Common myeloid progenitor, CD34-positive (primary cell): ENCODE measurements at regions not wholly inside any gene's neighbourhood (a gene's known extent, or its start where the extent isn't known, plus 50 kb on each side); places are given as distances from the start of the nearest gene placed in this dataset.
"Not testable (repeated sequence)": the region's sequence is repeated elsewhere in the genome, so short reads cannot be mapped to it uniquely, and the experiment has no call there.

Source experiments
- CTCF ChIA-PET: fragments of 350-600 bp; sonication (Branson Sonifier 250); formaldehyde crosslinking; loops from one replicate; lab custom pipeline; 2021; ENCODE audit warnings: antibody characterized with exemption; lab: Charles Lee
- POLR2A ChIA-PET: fragments of 350-600 bp; sonication (Branson Sonifier 250); formaldehyde crosslinking; loops from one replicate; lab custom pipeline; 2021; ENCODE audit warnings: antibody characterized with exemption; lab: Charles Lee
- DNase-seq, 3 donors: peaks; one replicate each; pipeline versions ENCODE4 v3.0.0 to v3.0.0-alpha.2; 2013
- H3K27ac ChIP-seq, 2 experiments: 1 replicate in 1 of 2; 2 replicates in 1 of 2; pipeline ENCODE4 v1.7.0; 2013; ENCODE audit warnings: inconsistent platforms in 2 of 2, low read length in 2 of 2, mild to moderate bottlenecking in 2 of 2, low read depth in 1 of 2, moderate library complexity in 1 of 2; ENCODE audit not compliant: severe bottlenecking in 2 of 2, insufficient read depth in 1 of 2, poor library complexity in 1 of 2
- H3K27me3 ChIP-seq, 5 experiments: replicated peaks in 2 of 5; 1 replicate in 3 of 5; 2 replicates in 2 of 5; pipeline versions ENCODE4 v1.6.1 to v1.7.0; 2013; ENCODE audit warnings: low read length in 4 of 5, mild to moderate bottlenecking in 2 of 5, moderate library complexity in 2 of 5, inconsistent platforms in 1 of 5; ENCODE audit not compliant: insufficient read depth in 5 of 5, control insufficient read depth in 4 of 5
- H3K36me3 ChIP-seq, 4 experiments: 1 replicate in 2 of 4; 2 replicates in 2 of 4; pipeline versions ENCODE4 v1.6.1 to v1.7.0; 2013; ENCODE audit warnings: low read length in 3 of 4, control low read depth in 1 of 4, mild to moderate bottlenecking in 1 of 4; ENCODE audit not compliant: control insufficient read depth in 4 of 4, insufficient read depth in 4 of 4
- H3K4me1 ChIP-seq, 4 experiments: 1 replicate in 3 of 4; 2 replicates in 1 of 4; pipeline versions ENCODE4 v1.6.1 to v1.7.1; 2013; ENCODE audit warnings: low read length in 3 of 4, mild to moderate bottlenecking in 3 of 4, control low read depth in 1 of 4, inconsistent platforms in 1 of 4, moderate library complexity in 1 of 4; ENCODE audit not compliant: control insufficient read depth in 4 of 4, insufficient read depth in 4 of 4; ENCODE audit errors: control extremely low read depth in 1 of 4
- H3K4me3 ChIP-seq, 7 experiments: 1 replicate in 4 of 7; 2 replicates in 3 of 7; pipeline versions ENCODE4 v1.5.1 to v1.7.0; 2013; ENCODE audit warnings: mild to moderate bottlenecking in 7 of 7, low read length in 6 of 7, moderate library complexity in 6 of 7, inconsistent platforms in 2 of 7, low read depth in 2 of 7, control low read depth in 1 of 7; ENCODE audit not compliant: insufficient read depth in 4 of 7, control insufficient read depth in 1 of 7; ENCODE audit errors: extremely low read depth in 1 of 7
- H3K9me3 ChIP-seq, 5 experiments: 1 replicate in 4 of 5; 2 replicates in 1 of 5; pipeline versions ENCODE4 v1.6.1 to v1.7.1; 2013; ENCODE audit warnings: low read length in 4 of 5, mild to moderate bottlenecking in 2 of 5, inconsistent platforms in 1 of 5, low read depth in 1 of 5, moderate library complexity in 1 of 5; ENCODE audit not compliant: control insufficient read depth in 4 of 5, insufficient read depth in 2 of 5; ENCODE audit errors: control extremely low read depth in 1 of 5
- WGBS: methylation state at CpG from one replicate; pipeline ENCODE4 v1.1.5; 2013; ENCODE audit not compliant: insufficient coverage; 5-methylcytosine and 5-hydroxymethylcytosine counted together

DNA sequence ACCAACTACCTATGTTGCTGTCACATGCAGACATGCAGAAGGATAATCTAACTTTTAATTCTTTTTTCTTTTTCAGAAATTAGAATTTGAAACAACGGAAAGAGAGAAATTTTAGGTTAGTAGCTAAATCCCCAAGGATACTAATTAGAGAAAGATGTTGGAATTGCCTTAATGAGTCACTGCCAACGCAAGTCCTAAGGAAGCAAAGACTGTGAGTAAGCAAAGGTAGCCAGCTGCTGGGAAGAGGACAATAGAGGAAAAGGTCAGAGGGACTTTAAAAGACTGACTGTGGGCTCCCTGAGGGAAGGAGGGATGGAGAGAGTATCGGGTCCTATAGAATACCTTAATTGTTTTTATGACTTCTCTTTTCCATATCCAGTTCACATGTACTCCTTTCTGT, 461.9 kb upstream of the PAPPA start:
- H3K27ac ChIP-seq = no peak overlapping the region

DNA sequence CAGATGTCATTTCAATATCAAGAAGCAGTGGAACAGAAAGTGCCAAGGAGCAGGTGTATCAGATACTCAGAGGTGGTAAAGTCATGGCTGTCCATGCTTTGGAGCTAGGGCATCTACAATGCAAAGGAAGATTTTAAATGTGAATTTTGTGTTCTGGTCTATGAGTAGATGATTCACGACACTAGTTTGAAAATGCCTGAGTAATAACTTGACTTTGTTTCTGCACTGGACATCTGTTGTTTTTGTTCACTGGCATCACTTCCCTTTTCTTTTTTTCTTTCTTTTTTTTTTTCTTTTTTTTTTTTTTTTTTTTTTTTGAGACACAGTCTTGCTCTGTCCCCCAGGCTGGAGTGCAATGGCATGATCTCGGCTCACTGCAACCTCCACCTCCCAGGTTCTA, 460.7 kb upstream of the PAPPA start:
- H3K4me1 ChIP-seq, DNase-seq, H3K9me3 ChIP-seq, H3K27me3 ChIP-seq, H3K27ac ChIP-seq, H3K4me3 ChIP-seq, CTCF ChIA-PET, H3K36me3 ChIP-seq, POLR2A ChIA-PET: not testable (repeated sequence)
- WGBS = 80% methylated on average over 1 of the region's 2 CpGs

More for the DNA sequence above, 461.9 kb upstream of the PAPPA start:
- Histone ChIP-seq H3K4me3 (no peak overlapping the region), H3K4me1 (no peaks in the 10 kb centered on the region), H3K9me3 (no peaks in the 10 kb centered on the region), H3K27me3 (no peaks in the 10 kb centered on the region), H3K36me3 (no peaks in the 10 kb centered on the region)
- ChIA-PET CTCF (no interaction called here), POLR2A (no interaction called here)
- WGBS = 90% methylated on average over 2 of the region's 3 CpGs
- no peak for DNase-seq

DNA sequence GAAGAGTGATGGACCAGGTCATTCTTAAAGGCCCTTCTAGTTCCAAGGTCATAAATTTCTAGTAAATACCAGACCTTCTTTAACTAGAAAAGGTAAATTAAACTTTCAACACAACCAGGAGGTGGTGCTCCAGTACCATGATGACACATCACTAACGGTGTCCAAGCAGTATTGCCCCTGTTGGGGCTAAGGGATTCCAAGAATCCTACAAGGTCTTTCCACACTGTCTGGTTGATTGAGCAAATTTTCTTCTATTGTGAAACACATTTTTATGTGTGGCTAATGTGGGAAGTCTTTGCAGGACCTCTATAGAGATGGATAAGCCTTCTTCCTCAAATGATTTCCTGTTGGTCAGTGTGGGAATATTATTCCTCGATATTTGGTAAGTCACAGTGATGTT, 459.6 kb upstream of the PAPPA start:
- Histone ChIP-seq H3K36me3 (no peaks in the 10 kb centered on the region), H3K9me3 (no peaks in the 10 kb centered on the region), H3K27me3 (no peaks in the 10 kb centered on the region), H3K4me3 (no peak overlapping the region), H3K4me1 (no peaks in the 10 kb centered on the region), H3K27ac (no peak overlapping the region)
- WGBS = 8% methylated on average over 2 of the region's 2 CpGs
- DNase-seq = peak in 1 of 3 donors; percentile 0
- ChIA-PET CTCF (no interaction called here), POLR2A (no interaction called here)

DNA sequence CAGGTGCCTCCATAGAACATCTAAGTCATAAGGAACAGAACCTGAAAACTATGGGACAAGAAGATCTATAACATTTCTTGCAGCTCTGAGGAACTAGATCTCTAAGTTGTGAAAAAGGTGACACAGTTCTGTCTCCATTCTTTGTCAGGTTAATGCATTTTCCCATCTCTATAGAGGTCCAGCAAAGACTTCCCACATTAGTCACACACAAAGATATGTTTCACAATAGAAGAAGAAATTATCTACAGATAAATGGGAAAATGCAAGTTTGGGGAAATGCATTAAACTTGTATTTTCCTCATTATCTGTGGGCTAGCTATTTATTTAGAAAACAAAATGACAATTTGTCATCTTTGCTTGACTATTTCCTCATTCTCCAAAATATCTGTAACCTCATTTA, 458.6 kb upstream of the PAPPA start:
- POLR2A ChIA-PET = no interaction called here
- Histone ChIP-seq H3K4me1 (no peaks in the 10 kb centered on the region), H3K36me3 (no peaks in the 10 kb centered on the region), H3K9me3 (no peaks in the 10 kb centered on the region), H3K27ac (no peak overlapping the region), H3K4me3 (no peak overlapping the region), H3K27me3 (no peaks in the 10 kb centered on the region)
- DNase-seq = no peak
- CTCF ChIA-PET = no interaction called here

DNA sequence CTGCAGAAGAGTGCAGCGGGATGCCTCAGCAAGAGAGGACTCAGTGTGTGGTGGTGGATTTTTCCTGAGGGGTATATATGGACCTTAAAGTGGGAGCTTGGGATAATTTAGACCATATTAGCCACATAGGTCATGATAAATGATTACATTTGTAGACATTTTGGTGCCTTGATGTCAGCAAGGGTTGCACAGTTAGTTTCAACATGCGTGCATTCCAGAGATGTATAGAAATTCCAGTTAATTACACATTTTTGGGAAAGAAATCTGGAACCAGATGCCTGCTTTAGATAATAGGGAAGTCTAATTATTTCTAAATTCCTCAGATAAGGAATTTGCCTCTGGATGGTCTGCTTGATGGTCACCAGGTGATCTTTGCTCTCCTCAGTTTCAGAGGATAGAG, 440.6 kb upstream of the PAPPA start:
- Histone ChIP-seq H3K27ac (no peak overlapping the region), H3K27me3 (no peaks in the 10 kb centered on the region), H3K4me3 (no peak overlapping the region), H3K9me3 (no peaks in the 10 kb centered on the region), H3K36me3 (no peaks in the 10 kb centered on the region), H3K4me1 (no peaks in the 10 kb centered on the region)
- DNase-seq = no peak
- CTCF ChIA-PET = no interaction called here
- WGBS = 100% methylated on average over 2 of the region's 2 CpGs
- POLR2A ChIA-PET = no interaction called here

GRCh38 chr9:115715666-115716065, 437.9 kb upstream of the PAPPA start:
- Histone ChIP-seq H3K9me3 (no peaks in the 10 kb centered on the region), H3K27me3 (no peaks in the 10 kb centered on the region), H3K27ac (no peak overlapping the region), H3K4me3 (no peak overlapping the region), H3K4me1 (no peaks in the 10 kb centered on the region), H3K36me3 (no peaks in the 10 kb centered on the region)
- WGBS = 81% methylated on average over 2 of the region's 2 CpGs
- CTCF ChIA-PET = interaction anchor here (0.5 to 1.4 kb wide), 2 partner anchors 22 to 669 kb away, joined by 3 read pairs; no protein-coding TSS in a partner anchor
- DNase-seq = no peak
- POLR2A ChIA-PET = no interaction called here

- no peak overlapping the region for H3K27ac ChIP-seq
- H3K4me3 ChIP-seq = no peak overlapping the region
- H3K27me3 ChIP-seq = no peaks in the 10 kb centered on the region
- ChIA-PET CTCF (no interaction called here), POLR2A (no interaction called here)
- no peaks in the 10 kb centered on the region for H3K9me3 ChIP-seq
- no peaks in the 10 kb centered on the region for H3K4me1 ChIP-seq
- no peak for DNase-seq
- H3K36me3 ChIP-seq = no peaks in the 10 kb centered on the region
These were observed 436.3 kb upstream of the PAPPA start for GRCh38 chr9:115717298-115717697.
